HG03521 (cell line): ENCODE measurements at regions not wholly inside any gene's neighbourhood (a gene's known extent, or its start where the extent isn't known, plus 50 kb on each side); places are given as distances from the start of the nearest gene placed in this dataset.
"Not testable (repeated sequence)": the region's sequence is repeated elsewhere in the genome, so short reads cannot be mapped to it uniquely, and the experiment has no call there.

Experiments
- ATAC-seq: cut with Tn5 transposase; IDR thresholded peaks from one replicate; pipeline ENCODE4 v1.9.1; 2021; ENCODE audit warnings: mild to moderate bottlenecking, moderate library complexity; ENCODE audit not compliant: unreplicated experiment

GRCh38 chr5:13640270-13640669 lies 304.2 kb downstream of the DNAH5 start:
- ATAC-seq: no peak

- no peak for ATAC-seq
Measured at GRCh38 chr5:13632676-13633075, 311.8 kb downstream of the DNAH5 start.

GRCh38 chr5:13629218-13629617 lies 315.3 kb downstream of the DNAH5 start:
- no peak for ATAC-seq

- no peak for ATAC-seq
Measured at GRCh38 chr5:13627673-13628454, 316.6 kb downstream of the DNAH5 start.

GRCh38 chr5:13625616-13626198 lies 318.8 kb downstream of the DNAH5 start:
- ATAC-seq: no peak

GRCh38 chr5:13624283-13625074 lies 320.0 kb downstream of the DNAH5 start:
- ATAC-seq: no peak

GRCh38 chr5:13613621-13614020 lies 330.9 kb downstream of the DNAH5 start:
- no peak for ATAC-seq

GRCh38 chr5:13611604-13612003 lies 332.9 kb downstream of the DNAH5 start:
- ATAC-seq: no peak

- ATAC-seq: no peak
Measured at GRCh38 chr5:13609504-13609903, 335.0 kb downstream of the DNAH5 start.

GRCh38 chr5:13606051-13606450 lies 338.4 kb downstream of the DNAH5 start:
- no peak for ATAC-seq

GRCh38 chr5:13601112-13601511 lies 343.4 kb downstream of the DNAH5 start:
- no peak for ATAC-seq

GRCh38 chr5:13595978-13596377 lies 348.5 kb downstream of the DNAH5 start:
- no peak for ATAC-seq

- no peak for ATAC-seq
Measured at GRCh38 chr5:13591621-13592020, 352.9 kb downstream of the DNAH5 start.

- ATAC-seq: no peak
Measured at GRCh38 chr5:13585324-13585723, 359.2 kb downstream of the DNAH5 start.

- no peak for ATAC-seq
Measured at GRCh38 chr5:13581914-13582313, 362.6 kb downstream of the DNAH5 start.

- ATAC-seq: no peak
Measured at GRCh38 chr5:13581132-13581531, 363.4 kb downstream of the DNAH5 start.

GRCh38 chr5:13580058-13580457 lies 364.4 kb downstream of the DNAH5 start:
- ATAC-seq: no peak

GRCh38 chr5:13579091-13579490 lies 365.4 kb downstream of the DNAH5 start:
- not testable (repeated sequence) for ATAC-seq

- ATAC-seq: not testable (repeated sequence)
Measured at GRCh38 chr5:13578311-13579039, 366.0 kb downstream of the DNAH5 start.

GRCh38 chr5:13574574-13574973 lies 369.9 kb downstream of the DNAH5 start:
- ATAC-seq: no peak

GRCh38 chr5:13572163-13572562 lies 372.3 kb downstream of the DNAH5 start:
- ATAC-seq: no peak
